ENCODE measurements at regions not wholly inside any gene's neighbourhood (a gene's known extent, or its start where the extent isn't known, plus 50 kb on each side); places are given as distances from the start of the nearest gene placed in this dataset.
A peak's percentile ranks its signal among the peaks of the same experiment; 100 is the strongest.
"Not testable (repeated sequence)": the region's sequence is repeated elsewhere in the genome, so short reads cannot be mapped to it uniquely, and the experiment has no call there.

- TF ChIP-seq CTCF (conservative IDR thresholded peaks at IDR 0.05; ENCODE audit: low read length), result no peak
- H3K4me3 ChIP-seq (ENCODE audit: low read length), result peak overlapping the region; percentile 44
Observed at GRCh38 chr15:99487337-99487730, 78.5 kb upstream of the MEF2A start.

DNA sequence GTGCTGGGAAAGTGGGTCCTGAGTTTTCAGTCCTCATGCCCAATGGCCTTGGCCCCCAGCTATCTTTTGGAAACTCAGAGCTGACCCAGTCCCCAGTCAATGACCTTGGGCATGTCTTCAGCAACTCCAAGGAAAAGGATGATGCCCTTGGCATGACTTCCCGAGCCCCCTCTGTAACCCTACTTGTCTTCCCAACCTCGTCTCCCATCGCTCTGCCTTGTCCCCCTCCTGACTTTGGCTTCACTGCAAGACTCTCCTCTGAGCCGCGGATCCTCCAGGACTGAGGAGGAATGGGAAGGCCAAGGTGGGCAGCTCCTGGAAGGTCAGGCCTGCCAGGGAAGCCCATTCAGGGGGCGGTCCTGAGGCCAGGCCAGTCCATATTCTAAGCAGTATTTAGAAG is 73.5 kb upstream of the MEF2A start:
- no peak overlapping the region for H3K4me3 ChIP-seq (ENCODE audit: low read length)
- no peak for TF ChIP-seq CTCF (conservative IDR thresholded peaks at IDR 0.05; ENCODE audit: low read length)
- no peak for DNase-seq (ENCODE audit: low read depth)

More at GRCh38 chr15:99487337-99487730, 78.5 kb upstream of the MEF2A start:
- no peak for DNase-seq (ENCODE audit: low read depth)

- TF ChIP-seq CTCF (conservative IDR thresholded peaks at IDR 0.05; ENCODE audit: low read length), result no peak
- H3K4me3 ChIP-seq (ENCODE audit: low read length), result no peak overlapping the region
- no peak for DNase-seq (ENCODE audit: low read depth)
Observed at GRCh38 chr15:99492716-99493115, 73.1 kb upstream of the MEF2A start.

DNA sequence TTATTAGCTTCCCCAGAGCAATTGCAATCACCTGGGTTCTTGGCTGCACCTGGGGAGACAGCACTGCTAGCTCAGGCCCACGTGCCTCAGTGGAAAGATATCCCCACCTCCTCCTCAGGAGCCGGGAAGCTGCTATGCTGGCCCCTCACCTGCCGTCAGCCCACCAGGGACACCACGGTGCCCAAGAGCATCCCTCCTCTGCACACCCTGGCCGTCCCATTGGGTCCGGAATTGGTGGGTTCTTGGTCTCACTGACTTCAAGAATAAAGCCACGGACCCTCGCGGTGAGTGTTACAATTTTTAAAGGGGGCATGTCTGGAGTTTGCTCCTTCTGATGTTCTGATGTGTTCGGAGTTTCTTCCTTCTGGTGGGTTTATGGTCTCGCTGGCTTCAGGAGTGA is 72.3 kb upstream of the MEF2A start:
- H3K4me3 ChIP-seq (ENCODE audit: low read length), result no peak overlapping the region
- DNase-seq (ENCODE audit: low read depth), result no peak
- no peak for TF ChIP-seq CTCF (conservative IDR thresholded peaks at IDR 0.05; ENCODE audit: low read length)

- DNase-seq (ENCODE audit: low read depth); H3K4me3 ChIP-seq (ENCODE audit: low read length): not testable (repeated sequence)
Observed at GRCh38 chr15:99494536-99495233, 71.1 kb upstream of the MEF2A start.

- no peak for TF ChIP-seq CTCF (conservative IDR thresholded peaks at IDR 0.05; ENCODE audit: low read length)
- DNase-seq (ENCODE audit: low read depth), result peak; percentile 17
- H3K4me3 ChIP-seq (ENCODE audit: low read length), result no peak overlapping the region
Observed at GRCh38 chr15:99495430-99496301, 70.1 kb upstream of the MEF2A start.

DNA sequence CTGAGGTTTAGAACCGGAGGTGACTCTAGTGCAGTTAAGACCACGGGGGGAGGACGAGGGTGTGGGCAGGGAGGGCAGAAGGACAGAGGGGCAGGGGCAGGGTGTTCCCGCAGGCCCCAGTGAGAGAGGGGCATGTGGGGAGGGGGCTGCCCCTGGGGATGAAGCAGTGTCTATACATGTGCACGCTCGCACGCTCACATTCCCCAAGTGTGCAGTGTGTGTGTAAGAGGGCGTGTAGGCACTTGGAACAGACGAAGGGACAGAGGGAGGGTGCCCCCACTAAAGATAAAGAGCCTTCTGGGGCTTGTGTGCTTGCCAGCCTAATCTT is 69.5 kb upstream of the MEF2A start:
- TF ChIP-seq CTCF (conservative IDR thresholded peaks at IDR 0.05; ENCODE audit: low read length), result no peak
- no peak for DNase-seq (ENCODE audit: low read depth)

More for the DNA sequence above, 69.5 kb upstream of the MEF2A start:
- no peak overlapping the region for H3K4me3 ChIP-seq (ENCODE audit: low read length)

Data from AG10803 (cell line).